ENCODE measurements at regions not wholly inside any gene's neighbourhood (a gene's known extent, or its start where the extent isn't known, plus 50 kb on each side); places are given as distances from the start of the nearest gene placed in this dataset.

- DNase-seq (ENCODE audit: low read depth), result no peak
- no peak for TF ChIP-seq CTCF (conservative IDR thresholded peaks at IDR 0.05; ENCODE audit: low read depth, low read length)
- no peak overlapping the region for H3K4me3 ChIP-seq (ENCODE audit: low read depth, low read length)
Observed at GRCh38 chr1:38101037-38101785, 54.6 kb upstream of the POU3F1 start.

GRCh38 chr1:38098101-38098847 is 51.7 kb upstream of the POU3F1 start:
- DNase-seq (ENCODE audit: low read depth), result no peak
- no peak for TF ChIP-seq CTCF (conservative IDR thresholded peaks at IDR 0.05; ENCODE audit: low read depth, low read length)
- no peak overlapping the region for H3K4me3 ChIP-seq (ENCODE audit: low read depth, low read length)

DNA sequence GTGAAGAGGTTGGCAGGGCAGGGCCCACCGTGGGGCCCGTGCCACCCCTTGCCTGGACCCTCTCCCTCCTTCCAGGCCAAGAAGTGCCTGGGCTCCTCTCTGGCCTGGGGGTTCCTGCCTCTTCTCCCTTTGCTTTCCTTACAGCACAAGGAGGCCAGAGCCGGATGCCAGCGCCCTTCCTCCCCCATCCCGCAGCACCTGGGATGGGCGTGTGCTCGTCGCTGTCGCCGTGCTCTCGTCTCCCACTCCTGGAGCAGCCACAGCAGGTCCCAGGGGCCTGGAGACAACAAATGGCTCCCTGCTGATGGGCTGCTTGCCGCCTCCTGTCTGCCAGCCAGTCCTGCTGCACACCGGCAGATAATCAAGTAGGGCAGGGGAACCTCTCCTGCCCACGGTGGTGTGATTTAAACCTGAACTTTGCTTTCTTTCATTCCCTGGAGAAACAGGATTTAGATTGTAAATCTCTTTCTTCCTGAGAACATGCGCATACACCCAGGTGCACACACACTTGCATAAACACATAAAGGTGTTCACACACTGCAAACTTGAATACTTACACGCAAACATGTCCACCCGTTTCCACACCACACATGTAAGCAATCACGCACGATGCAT is 50.8 kb upstream of the POU3F1 start:
- DNase-seq (ENCODE audit: low read depth), result no peak
- no peak for TF ChIP-seq CTCF (conservative IDR thresholded peaks at IDR 0.05; ENCODE audit: low read depth, low read length)
- H3K4me3 ChIP-seq (ENCODE audit: low read depth, low read length), result no peak overlapping the region
